GM23338 (cell line): ENCODE measurements at regions not wholly inside any gene's neighbourhood (a gene's known extent, or its start where the extent isn't known, plus 50 kb on each side); places are given as distances from the start of the nearest gene placed in this dataset.

Experiments used
- ATAC-seq: fragments of 200-7000 bp; cut with Tn5 transposase; 3 replicates; pipeline ENCODE4 v1.9.1; 2020
- DNase-seq: peaks from one replicate; pipeline ENCODE4 v3.0.0-alpha.2; 2015; ENCODE audit warnings: low spot score
- H2AFZ ChIP-seq: fragments of 200-600 bp; sonication (generic); 2 replicates; pipeline ENCODE4 v1.8.0; 2016; ENCODE audit warnings: antibody characterized with exemption, mild to moderate bottlenecking, moderate library complexity
- H3F3A ChIP-seq: fragments of 200-600 bp; sonication (generic); replicated peaks from 2 replicates; pipeline ENCODE4 v1.8.0; 2017; ENCODE audit warnings: antibody characterized with exemption, mixed run types, low read depth
- H3K27ac ChIP-seq: fragments of 200-600 bp; sonication (generic); 2 replicates; pipeline ENCODE4 v1.6.1; 2016; ENCODE audit warnings: low read depth
- H3K27me3 ChIP-seq: fragments of 200-600 bp; sonication (generic); 2 replicates; pipeline ENCODE4 v1.8.0; 2016; ENCODE audit warnings: mild to moderate bottlenecking, mixed run types, moderate library complexity; ENCODE audit not compliant: insufficient read depth
- H3K36me3 ChIP-seq: fragments of 200-600 bp; sonication (generic); 2 replicates; pipeline ENCODE4 v1.8.0; 2016; ENCODE audit warnings: mild to moderate bottlenecking; ENCODE audit not compliant: insufficient read depth
- H3K4me1 ChIP-seq: fragments of 200-600 bp; sonication (generic); 2 replicates; pipeline ENCODE4 v1.8.0; 2016; ENCODE audit warnings: mild to moderate bottlenecking, moderate library complexity; ENCODE audit not compliant: insufficient read depth
- H3K4me2 ChIP-seq: fragments of 200-600 bp; sonication (generic); 2 replicates; pipeline ENCODE4 v1.7.1; 2017; ENCODE audit warnings: mixed run types
- H3K4me3 ChIP-seq: fragments of 200-600 bp; sonication (generic); 2 replicates; pipeline ENCODE4 v1.6.1; 2016; ENCODE audit warnings: mixed run types
- H3K79me2 ChIP-seq: fragments of 200-600 bp; sonication (generic); replicated peaks from 2 replicates; pipeline ENCODE4 v1.8.0; 2017; ENCODE audit warnings: mild to moderate bottlenecking; ENCODE audit not compliant: insufficient read depth
- H3K9me2 ChIP-seq: fragments of 200-600 bp; sonication (generic); 2 replicates; pipeline ENCODE4 v1.8.0; 2017; ENCODE audit not compliant: insufficient read depth
- H4K20me1 ChIP-seq: fragments of 200-600 bp; sonication (generic); replicated peaks from 2 replicates; pipeline ENCODE4 v1.8.0; 2017; ENCODE audit warnings: mild to moderate bottlenecking; ENCODE audit not compliant: insufficient read depth
- H3K27ac Mint-ChIP-seq: 2 replicates; pipeline ENCODE4 v1.8.0; 2020; ENCODE audit warnings: inconsistent platforms, mild to moderate bottlenecking, moderate library complexity, mixed read lengths
- H3K27me3 Mint-ChIP-seq: 3 replicates; pipeline ENCODE4 v1.8.0; 2022; ENCODE audit warnings: low read depth, mild to moderate bottlenecking, moderate library complexity, mixed read lengths, inconsistent platforms; ENCODE audit not compliant: insufficient read depth, poor library complexity
- H3K36me3 Mint-ChIP-seq: 3 replicates; pipeline ENCODE4 v1.8.0; 2021; ENCODE audit warnings: low read depth, mild to moderate bottlenecking, inconsistent platforms, moderate library complexity, mixed read lengths
- H3K4me1 Mint-ChIP-seq: 3 replicates; pipeline ENCODE4 v1.8.0; 2020; ENCODE audit warnings: mild to moderate bottlenecking, inconsistent platforms, mixed read lengths
- H3K4me3 Mint-ChIP-seq: 3 replicates; pipeline ENCODE4 v1.8.0; 2021; ENCODE audit warnings: moderate library complexity, mild to moderate bottlenecking, inconsistent platforms, mixed read lengths
- H3K9me3 Mint-ChIP-seq: 3 replicates; pipeline ENCODE4 v1.8.0; 2020; ENCODE audit warnings: moderate library complexity, mild to moderate bottlenecking, inconsistent platforms, mixed read lengths
- CREB1 ChIP-seq: fragments of 250-450 bp; sonication (Bioruptor Pico); IDR thresholded peaks from 2 replicates; pipeline ENCODE4 v1.5.0; 2020; ENCODE audit warnings: low read depth, mild to moderate bottlenecking, moderate library complexity
- EZH2 ChIP-seq: fragments of 200-600 bp; sonication (generic); IDR thresholded peaks from one replicate; pipeline ENCODE4 v1.8.0; 2017; ENCODE audit warnings: antibody characterized with exemption, mild to moderate bottlenecking, low read depth; ENCODE audit not compliant: unreplicated experiment
- EZH2phosphoT487 ChIP-seq: fragments of 200-600 bp; sonication (generic); IDR thresholded peaks from one replicate; pipeline ENCODE4 v1.8.1; 2018; ENCODE audit warnings: antibody characterized with exemption; ENCODE audit not compliant: unreplicated experiment
- JUNB ChIP-seq: IDR thresholded peaks from one replicate; pipeline ENCODE4 v1.6.1; 2016; ENCODE audit warnings: antibody characterized with exemption; ENCODE audit not compliant: unreplicated experiment
- NANOG ChIP-seq: IDR thresholded peaks from 2 replicates; pipeline ENCODE4 v1.6.1; 2016; ENCODE audit warnings: antibody characterized with exemption, borderline replicate concordance
- POLR2AphosphoS5 ChIP-seq: IDR thresholded peaks from 2 replicates; pipeline ENCODE4 v1.6.1; 2016; ENCODE audit warnings: antibody characterized with exemption, low read depth
- STAT1 ChIP-seq: IDR thresholded peaks from one replicate; pipeline ENCODE4 v1.6.1; 2016; ENCODE audit warnings: antibody characterized with exemption; ENCODE audit not compliant: unreplicated experiment
- ZNF114 ChIP-seq: fragments of 250-450 bp; sonication (Bioruptor Pico); IDR thresholded peaks from 2 replicates; pipeline ENCODE4 v1.5.0; 2020; ENCODE audit warnings: mild to moderate bottlenecking, moderate library complexity
- TF ChIP-seq, protein P1 (sequence below): fragments of 250-450 bp; sonication (Bioruptor Pico); IDR thresholded peaks from 2 replicates; pipeline ENCODE4 v1.5.0; 2020; ENCODE audit warnings: mild to moderate bottlenecking, moderate library complexity
- TF ChIP-seq, protein P2 (sequence below), 2 experiments: fragments of 200-600 bp in 1 of 2; sonication (generic) in 1 of 2; conservative IDR thresholded peaks; 2 replicates each; pipeline versions ENCODE4 v1.5.1 to v1.6.1; 2016 to 2017; ENCODE audit warnings: antibody characterized with exemption in 2 of 2, low read depth in 2 of 2, mild to moderate bottlenecking in 2 of 2, moderate library complexity in 1 of 2
- TF ChIP-seq, protein P3 (sequence below): IDR thresholded peaks from 2 replicates; pipeline ENCODE4 v1.6.1; 2016; ENCODE audit warnings: antibody characterized with exemption

DNA sequence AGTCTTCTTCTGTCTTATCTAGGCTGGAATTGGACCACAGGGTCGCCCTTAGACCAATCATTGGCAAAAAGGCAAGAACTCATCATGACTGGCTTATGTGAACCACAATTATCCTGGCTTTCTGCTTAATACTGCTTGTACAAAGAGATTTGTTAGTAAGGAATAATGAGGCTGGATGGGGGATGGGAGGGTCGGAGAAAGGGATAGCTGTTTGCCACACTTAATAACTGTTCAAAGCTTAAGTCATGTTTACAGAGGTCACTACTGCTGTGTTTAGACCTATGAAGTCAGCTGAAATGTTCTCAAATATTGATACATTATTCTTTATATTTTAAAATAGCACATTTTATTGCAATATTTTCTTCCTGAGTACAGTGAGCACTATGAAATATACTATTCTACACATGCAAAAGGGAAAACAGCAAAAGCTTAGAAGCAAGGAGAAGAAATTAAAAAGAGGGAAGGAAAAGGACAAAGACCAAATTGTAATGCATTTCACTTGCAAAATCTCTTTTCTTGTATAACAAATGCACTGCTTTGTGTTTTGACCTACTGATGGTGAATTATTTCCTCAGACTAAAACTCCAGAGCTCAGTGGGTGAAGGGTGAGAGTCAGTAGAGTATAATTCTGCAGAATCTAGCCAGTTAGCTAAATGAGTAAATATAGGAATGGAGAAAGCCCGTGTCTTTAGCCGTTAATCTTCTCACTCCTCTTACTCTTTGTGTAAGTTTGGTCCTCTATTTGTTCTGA, 404.9 kb upstream of the ZNF608 start:
- ATAC-seq = peak; percentile 65
- Mint-ChIP-seq H3K4me1 (peaks cover 49% of the 10 kb centered on the region), H3K4me3 (no peak overlapping the region), H3K36me3 (no peaks in the 10 kb centered on the region; the same call in 2 of the 3 replicates), H3K27me3 (no peaks in the 10 kb centered on the region), H3K27ac (peak overlapping the region; percentile 88), H3K9me3 (no peaks in the 10 kb centered on the region)
- Histone ChIP-seq H3K4me3 (peak overlapping the region; percentile 7; the same call in 1 of the 2 replicates), H3K36me3 (no peaks in the 10 kb centered on the region), H3K4me1 (peaks cover 47% of the 10 kb centered on the region), H3K27me3 (no peaks in the 10 kb centered on the region), H3K9me2 (no peaks in the 10 kb centered on the region), H3K4me2 (peak overlapping the region; percentile 58), H3F3A (no peaks in the 10 kb centered on the region; the same call in 1 of the 2 replicates), H3K79me2 (no peaks in the 10 kb centered on the region), H2AFZ (no peak overlapping the region), H4K20me1 (no peaks in the 10 kb centered on the region), H3K27ac (peak overlapping the region; percentile 30)
- DNase-seq = no peak
- TF ChIP-seq, protein P1, sequence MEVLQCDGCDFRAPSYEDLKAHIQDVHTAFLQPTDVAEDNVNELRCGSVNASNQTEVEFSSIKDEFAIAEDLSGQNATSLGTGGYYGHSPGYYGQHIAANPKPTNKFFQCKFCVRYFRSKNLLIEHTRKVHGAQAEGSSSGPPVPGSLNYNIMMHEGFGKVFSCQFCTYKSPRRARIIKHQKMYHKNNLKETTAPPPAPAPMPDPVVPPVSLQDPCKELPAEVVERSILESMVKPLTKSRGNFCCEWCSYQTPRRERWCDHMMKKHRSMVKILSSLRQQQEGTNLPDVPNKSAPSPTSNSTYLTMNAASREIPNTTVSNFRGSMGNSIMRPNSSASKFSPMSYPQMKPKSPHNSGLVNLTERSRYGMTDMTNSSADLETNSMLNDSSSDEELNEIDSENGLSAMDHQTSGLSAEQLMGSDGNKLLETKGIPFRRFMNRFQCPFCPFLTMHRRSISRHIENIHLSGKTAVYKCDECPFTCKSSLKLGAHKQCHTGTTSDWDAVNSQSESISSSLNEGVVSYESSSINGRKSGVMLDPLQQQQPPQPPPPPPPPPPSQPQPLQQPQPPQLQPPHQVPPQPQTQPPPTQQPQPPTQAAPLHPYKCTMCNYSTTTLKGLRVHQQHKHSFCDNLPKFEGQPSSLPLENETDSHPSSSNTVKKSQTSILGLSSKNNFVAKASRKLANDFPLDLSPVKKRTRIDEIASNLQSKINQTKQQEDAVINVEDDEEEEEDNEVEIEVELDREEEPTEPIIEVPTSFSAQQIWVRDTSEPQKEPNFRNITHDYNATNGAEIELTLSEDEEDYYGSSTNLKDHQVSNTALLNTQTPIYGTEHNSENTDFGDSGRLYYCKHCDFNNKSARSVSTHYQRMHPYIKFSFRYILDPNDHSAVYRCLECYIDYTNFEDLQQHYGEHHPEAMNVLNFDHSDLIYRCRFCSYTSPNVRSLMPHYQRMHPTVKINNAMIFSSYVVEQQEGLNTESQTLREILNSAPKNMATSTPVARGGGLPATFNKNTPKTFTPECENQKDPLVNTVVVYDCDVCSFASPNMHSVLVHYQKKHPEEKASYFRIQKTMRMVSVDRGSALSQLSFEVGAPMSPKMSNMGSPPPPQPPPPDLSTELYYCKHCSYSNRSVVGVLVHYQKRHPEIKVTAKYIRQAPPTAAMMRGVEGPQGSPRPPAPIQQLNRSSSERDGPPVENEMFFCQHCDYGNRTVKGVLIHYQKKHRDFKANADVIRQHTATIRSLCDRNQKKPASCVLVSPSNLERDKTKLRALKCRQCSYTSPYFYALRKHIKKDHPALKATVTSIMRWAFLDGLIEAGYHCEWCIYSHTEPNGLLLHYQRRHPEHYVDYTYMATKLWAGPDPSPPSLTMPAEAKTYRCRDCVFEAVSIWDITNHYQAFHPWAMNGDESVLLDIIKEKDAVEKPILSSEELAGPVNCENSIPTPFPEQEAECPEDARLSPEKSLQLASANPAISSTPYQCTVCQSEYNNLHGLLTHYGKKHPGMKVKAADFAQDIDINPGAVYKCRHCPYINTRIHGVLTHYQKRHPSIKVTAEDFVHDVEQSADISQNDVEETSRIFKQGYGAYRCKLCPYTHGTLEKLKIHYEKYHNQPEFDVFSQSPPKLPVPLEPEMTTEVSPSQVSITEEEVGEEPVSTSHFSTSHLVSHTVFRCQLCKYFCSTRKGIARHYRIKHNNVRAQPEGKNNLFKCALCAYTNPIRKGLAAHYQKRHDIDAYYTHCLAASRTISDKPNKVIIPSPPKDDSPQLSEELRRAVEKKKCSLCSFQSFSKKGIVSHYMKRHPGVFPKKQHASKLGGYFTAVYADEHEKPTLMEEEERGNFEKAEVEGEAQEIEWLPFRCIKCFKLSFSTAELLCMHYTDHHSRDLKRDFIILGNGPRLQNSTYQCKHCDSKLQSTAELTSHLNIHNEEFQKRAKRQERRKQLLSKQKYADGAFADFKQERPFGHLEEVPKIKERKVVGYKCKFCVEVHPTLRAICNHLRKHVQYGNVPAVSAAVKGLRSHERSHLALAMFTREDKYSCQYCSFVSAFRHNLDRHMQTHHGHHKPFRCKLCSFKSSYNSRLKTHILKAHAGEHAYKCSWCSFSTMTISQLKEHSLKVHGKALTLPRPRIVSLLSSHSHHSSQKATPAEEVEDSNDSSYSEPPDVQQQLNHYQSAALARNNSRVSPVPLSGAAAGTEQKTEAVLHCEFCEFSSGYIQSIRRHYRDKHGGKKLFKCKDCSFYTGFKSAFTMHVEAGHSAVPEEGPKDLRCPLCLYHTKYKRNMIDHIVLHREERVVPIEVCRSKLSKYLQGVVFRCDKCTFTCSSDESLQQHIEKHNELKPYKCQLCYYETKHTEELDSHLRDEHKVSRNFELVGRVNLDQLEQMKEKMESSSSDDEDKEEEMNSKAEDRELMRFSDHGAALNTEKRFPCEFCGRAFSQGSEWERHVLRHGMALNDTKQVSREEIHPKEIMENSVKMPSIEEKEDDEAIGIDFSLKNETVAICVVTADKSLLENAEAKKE (CRISPR knock-in tag) = no peak
- TF ChIP-seq CREB1 = no peak
- TF ChIP-seq, protein P2, sequence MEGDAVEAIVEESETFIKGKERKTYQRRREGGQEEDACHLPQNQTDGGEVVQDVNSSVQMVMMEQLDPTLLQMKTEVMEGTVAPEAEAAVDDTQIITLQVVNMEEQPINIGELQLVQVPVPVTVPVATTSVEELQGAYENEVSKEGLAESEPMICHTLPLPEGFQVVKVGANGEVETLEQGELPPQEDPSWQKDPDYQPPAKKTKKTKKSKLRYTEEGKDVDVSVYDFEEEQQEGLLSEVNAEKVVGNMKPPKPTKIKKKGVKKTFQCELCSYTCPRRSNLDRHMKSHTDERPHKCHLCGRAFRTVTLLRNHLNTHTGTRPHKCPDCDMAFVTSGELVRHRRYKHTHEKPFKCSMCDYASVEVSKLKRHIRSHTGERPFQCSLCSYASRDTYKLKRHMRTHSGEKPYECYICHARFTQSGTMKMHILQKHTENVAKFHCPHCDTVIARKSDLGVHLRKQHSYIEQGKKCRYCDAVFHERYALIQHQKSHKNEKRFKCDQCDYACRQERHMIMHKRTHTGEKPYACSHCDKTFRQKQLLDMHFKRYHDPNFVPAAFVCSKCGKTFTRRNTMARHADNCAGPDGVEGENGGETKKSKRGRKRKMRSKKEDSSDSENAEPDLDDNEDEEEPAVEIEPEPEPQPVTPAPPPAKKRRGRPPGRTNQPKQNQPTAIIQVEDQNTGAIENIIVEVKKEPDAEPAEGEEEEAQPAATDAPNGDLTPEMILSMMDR (conservative IDR thresholded peaks at IDR 0.05; ENCODE audit: low read depth in 2 of 2) = no peak
- no peak for TF ChIP-seq POLR2AphosphoS5
- no peak for TF ChIP-seq JUNB
- no peak for TF ChIP-seq NANOG
- TF ChIP-seq, protein P3, sequence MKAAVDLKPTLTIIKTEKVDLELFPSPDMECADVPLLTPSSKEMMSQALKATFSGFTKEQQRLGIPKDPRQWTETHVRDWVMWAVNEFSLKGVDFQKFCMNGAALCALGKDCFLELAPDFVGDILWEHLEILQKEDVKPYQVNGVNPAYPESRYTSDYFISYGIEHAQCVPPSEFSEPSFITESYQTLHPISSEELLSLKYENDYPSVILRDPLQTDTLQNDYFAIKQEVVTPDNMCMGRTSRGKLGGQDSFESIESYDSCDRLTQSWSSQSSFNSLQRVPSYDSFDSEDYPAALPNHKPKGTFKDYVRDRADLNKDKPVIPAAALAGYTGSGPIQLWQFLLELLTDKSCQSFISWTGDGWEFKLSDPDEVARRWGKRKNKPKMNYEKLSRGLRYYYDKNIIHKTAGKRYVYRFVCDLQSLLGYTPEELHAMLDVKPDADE = no peak
- TF ChIP-seq STAT1 = no peak
- no peak for TF ChIP-seq EZH2
- TF ChIP-seq ZNF114 = no peak
- no peak for TF ChIP-seq EZH2phosphoT487
